SK-N-SH (cell line): ENCODE measurements at regions not wholly inside any gene's neighbourhood (a gene's known extent, or its start where the extent isn't known, plus 50 kb on each side); places are given as distances from the start of the nearest gene placed in this dataset.

Source experiments
- CTCF ChIA-PET: fragments of 300-600, 350-600 bp; formaldehyde crosslinking; extraction: SDS; loops from one replicate; lab custom pipeline; 2021; lab: Yijun Ruan, JAX
- POLR2A ChIA-PET: fragments of 350-600 bp; sonication (Branson Sonifier 250); formaldehyde crosslinking; extraction: SDS; loops from one replicate; lab custom pipeline; 2020; ENCODE audit warnings: antibody characterized with exemption, inconsistent platforms; lab: Yijun Ruan, JAX
- DNase-seq: peaks from one replicate; pipeline ENCODE4 v3.0.0; 2012
- H2AFZ ChIP-seq: fragments of 200-600 bp; sonication (generic); 2 replicates; pipeline ENCODE4 v1.8.1; 2016; ENCODE audit warnings: antibody characterized with exemption, mild to moderate bottlenecking, low read depth
- H3F3A ChIP-seq: fragments of 200-600 bp; sonication (generic); replicated peaks from 2 replicates; pipeline ENCODE3; 2016; ENCODE audit warnings: antibody characterized with exemption, mild to moderate bottlenecking; ENCODE audit not compliant: insufficient read depth
- H3K27ac ChIP-seq, 2 experiments: fragments of 200-500 bp in 1 of 2; fragments of 200-600 bp in 1 of 2; sonication (Bioruptor generic) in 1 of 2; sonication (generic), shearing (Covaris generic) in 1 of 2; 2 replicates each; pipeline versions ENCODE4 v1.5.1 to v1.6.1; 2014 to 2016; ENCODE audit warnings: low read depth in 2 of 2, inconsistent platforms in 1 of 2, low read length in 1 of 2, mild to moderate bottlenecking in 1 of 2, mixed read lengths in 1 of 2
- H3K27me3 ChIP-seq: fragments of 200-600 bp; sonication (generic), shearing (Covaris generic); 2 replicates; pipeline ENCODE4 v1.6.1; 2016; ENCODE audit warnings: mixed run types; ENCODE audit not compliant: insufficient read depth
- H3K36me3 ChIP-seq, 2 experiments: fragments of 200-500 bp in 1 of 2; fragments of 200-600 bp in 1 of 2; sonication (Bioruptor generic) in 1 of 2; sonication (generic) in 1 of 2; replicated peaks in 1 of 2; 2 replicates each; pipeline versions ENCODE3 to v1.5.1; 2014 to 2016; ENCODE audit warnings: low read length in 1 of 2, mild to moderate bottlenecking in 1 of 2; ENCODE audit not compliant: insufficient read depth in 2 of 2, control insufficient read depth in 1 of 2
- H3K4me1 ChIP-seq, 2 experiments: fragments of 200-500 bp in 1 of 2; fragments of 200-600 bp in 1 of 2; sonication (Bioruptor generic) in 1 of 2; sonication (generic), shearing (Covaris generic) in 1 of 2; 2 replicates each; pipeline versions ENCODE4 v1.5.1 to v1.6.1; 2014 to 2016; ENCODE audit warnings: low read depth in 1 of 2, low read length in 1 of 2, mixed run types in 1 of 2; ENCODE audit not compliant: insufficient read depth in 2 of 2, control insufficient read depth in 1 of 2
- H3K4me2 ChIP-seq: fragments of 200-600 bp; sonication (generic), shearing (Covaris generic); 2 replicates; pipeline ENCODE4 v1.6.1; 2017; ENCODE audit warnings: mixed run types
- H3K4me3 ChIP-seq, 2 experiments: fragments of 200-500 bp in 1 of 2; fragments of 200-600 bp in 1 of 2; sonication (Bioruptor generic) in 1 of 2; sonication (generic), shearing (Covaris generic) in 1 of 2; 2 replicates each; pipeline versions ENCODE4 v1.5.1 to v1.8.1; 2014 to 2016; ENCODE audit warnings: low read depth in 2 of 2, inconsistent platforms in 1 of 2, low read length in 1 of 2, mild to moderate bottlenecking in 1 of 2, mixed read lengths in 1 of 2, moderate library complexity in 1 of 2
- H3K79me2 ChIP-seq: fragments of 200-600 bp; sonication (generic); 2 replicates; pipeline ENCODE4 v1.8.1; 2017; ENCODE audit warnings: mild to moderate bottlenecking; ENCODE audit not compliant: insufficient read depth
- H3K9ac ChIP-seq: fragments of 200-600 bp; sonication (generic); 2 replicates; pipeline ENCODE4 v1.6.1; 2017; ENCODE audit warnings: mixed run types
- H3K9me2 ChIP-seq: fragments of 200-600 bp; sonication (generic); 2 replicates; pipeline ENCODE4 v1.6.1; 2017; ENCODE audit warnings: mixed run types
- H3K9me3 ChIP-seq: fragments of 200-600 bp; sonication (generic); 2 replicates; pipeline ENCODE4 v1.6.1; 2017; ENCODE audit warnings: mixed run types, mild to moderate bottlenecking, moderate library complexity
- H4K20me1 ChIP-seq: fragments of 200-600 bp; sonication (generic); 2 replicates; pipeline ENCODE4 v1.6.1; 2017; ENCODE audit warnings: mild to moderate bottlenecking, mixed run types; ENCODE audit not compliant: insufficient read depth
- CHD2 ChIP-seq: fragments of 150-350 bp; IDR thresholded peaks from 2 replicates; pipeline ENCODE4 v1.6.1; 2018; ENCODE audit warnings: low read length; ENCODE audit not compliant: partially characterized antibody
- ELF1 ChIP-seq: IDR thresholded peaks from 2 replicates; pipeline ENCODE4 v1.4.0; 2012
- FOXJ3 ChIP-seq: sonication (generic); formaldehyde crosslinking; IDR thresholded peaks from 2 replicates; pipeline ENCODE4 v1.5.1; 2020; ENCODE audit warnings: mild to moderate bottlenecking, missing genetic modification reagents
- FOXM1 ChIP-seq: IDR thresholded peaks from 2 replicates; pipeline ENCODE4 v1.4.0; 2012; ENCODE audit warnings: low read depth, mild to moderate bottlenecking
- GATA2 ChIP-seq: sonication (generic); formaldehyde crosslinking; IDR thresholded peaks from 2 replicates; pipeline ENCODE4 v1.5.0; 2020; ENCODE audit warnings: mild to moderate bottlenecking, missing genetic modification reagents
- RAD21 ChIP-seq: IDR thresholded peaks from 2 replicates; pipeline ENCODE4 v1.6.1; 2012; ENCODE audit warnings: mild to moderate bottlenecking, low read length
- RCOR1 ChIP-seq: fragments of 150-350 bp; IDR thresholded peaks from 2 replicates; pipeline ENCODE4 v1.6.1; 2017; ENCODE audit warnings: antibody characterized with exemption, low read length
- RXRA ChIP-seq: IDR thresholded peaks from 2 replicates; pipeline ENCODE4 v1.4.0; 2012; ENCODE audit warnings: low read depth, mild to moderate bottlenecking, borderline replicate concordance
- SIN3A ChIP-seq: IDR thresholded peaks from 2 replicates; pipeline ENCODE4 v1.6.1; 2012; ENCODE audit warnings: low read depth, mild to moderate bottlenecking, low read length, moderate library complexity, borderline replicate concordance
- TCF12 ChIP-seq: IDR thresholded peaks from 2 replicates; pipeline ENCODE4 v1.4.0; 2012
- WGBS: methylation state at CpG from one replicate; pipeline ENCODE4 v1.1.6; 2017; ENCODE audit warnings: low lambda C conversion rate; 5-methylcytosine and 5-hydroxymethylcytosine counted together
- TF ChIP-seq, protein P1 (sequence below): fragments of 150-350 bp; IDR thresholded peaks from 2 replicates; pipeline ENCODE4 v1.6.1; 2017; ENCODE audit warnings: antibody characterized with exemption, low read length, low read depth, borderline replicate concordance
- TF ChIP-seq, protein P2 (sequence below): fragments of 200-600 bp; sonication (generic); IDR thresholded peaks from 2 replicates; pipeline ENCODE4 v1.6.1; 2017; ENCODE audit warnings: antibody characterized with exemption, mild to moderate bottlenecking, moderate library complexity
- TF ChIP-seq, protein P3 (sequence below): IDR thresholded peaks from 2 replicates; pipeline ENCODE4 v1.4.0; 2012; ENCODE audit warnings: low read depth

DNA sequence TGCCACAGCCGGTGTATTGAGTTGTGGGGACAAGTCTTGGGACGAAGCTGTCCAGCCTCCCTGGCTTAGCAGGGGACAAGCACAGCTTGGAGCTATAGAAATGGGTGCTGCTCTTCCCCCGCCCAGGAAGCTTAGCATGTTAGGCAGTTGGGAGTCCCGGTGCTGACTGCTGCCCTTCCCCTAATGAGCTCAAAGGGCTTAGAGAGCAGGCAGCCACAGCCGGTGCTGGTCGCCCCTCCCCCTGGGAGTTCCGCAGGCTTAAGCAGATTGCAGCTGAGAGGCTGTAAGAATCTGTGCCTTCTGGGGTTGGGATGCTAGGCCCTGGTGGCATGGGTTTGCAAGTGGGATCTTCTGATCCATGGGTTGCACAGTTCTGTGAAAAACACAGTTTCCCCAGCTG, 237.3 kb downstream of the DCDC2C start:
- 40% methylated on average over 6 of the region's 7 CpGs for WGBS
- Histone ChIP-seq H3K27me3 (no peaks in the 10 kb centered on the region), H3K4me1 (no peaks in the 10 kb centered on the region), H3K27ac (no peak overlapping the region), H3K4me2 (no peak overlapping the region), H2AFZ (no peak overlapping the region), H4K20me1 (no peaks in the 10 kb centered on the region), H3K79me2 (no peaks in the 10 kb centered on the region), H3F3A (no peaks in the 10 kb centered on the region), H3K9ac (no peak overlapping the region), H3K9me2 (no peaks in the 10 kb centered on the region), H3K36me3 (no peaks in the 10 kb centered on the region), H3K4me3 (no peak overlapping the region), H3K9me3 (no peaks in the 10 kb centered on the region)
- ChIA-PET CTCF (interaction anchor here (0.7 to 3.4 kb wide), 2 partner anchors 15 to 18 kb away, joined by 3 to 13 read pairs; no protein-coding TSS in a partner anchor), POLR2A (no interaction called here)
- no peak for DNase-seq
- no peak for TF ChIP-seq RAD21
- no peak for TF ChIP-seq RXRA
- no peak for TF ChIP-seq SIN3A
- no peak for TF ChIP-seq RCOR1
- TF ChIP-seq, protein P1, sequence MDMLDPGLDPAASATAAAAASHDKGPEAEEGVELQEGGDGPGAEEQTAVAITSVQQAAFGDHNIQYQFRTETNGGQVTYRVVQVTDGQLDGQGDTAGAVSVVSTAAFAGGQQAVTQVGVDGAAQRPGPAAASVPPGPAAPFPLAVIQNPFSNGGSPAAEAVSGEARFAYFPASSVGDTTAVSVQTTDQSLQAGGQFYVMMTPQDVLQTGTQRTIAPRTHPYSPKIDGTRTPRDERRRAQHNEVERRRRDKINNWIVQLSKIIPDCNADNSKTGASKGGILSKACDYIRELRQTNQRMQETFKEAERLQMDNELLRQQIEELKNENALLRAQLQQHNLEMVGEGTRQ, result no peak
- TF ChIP-seq, protein P2, sequence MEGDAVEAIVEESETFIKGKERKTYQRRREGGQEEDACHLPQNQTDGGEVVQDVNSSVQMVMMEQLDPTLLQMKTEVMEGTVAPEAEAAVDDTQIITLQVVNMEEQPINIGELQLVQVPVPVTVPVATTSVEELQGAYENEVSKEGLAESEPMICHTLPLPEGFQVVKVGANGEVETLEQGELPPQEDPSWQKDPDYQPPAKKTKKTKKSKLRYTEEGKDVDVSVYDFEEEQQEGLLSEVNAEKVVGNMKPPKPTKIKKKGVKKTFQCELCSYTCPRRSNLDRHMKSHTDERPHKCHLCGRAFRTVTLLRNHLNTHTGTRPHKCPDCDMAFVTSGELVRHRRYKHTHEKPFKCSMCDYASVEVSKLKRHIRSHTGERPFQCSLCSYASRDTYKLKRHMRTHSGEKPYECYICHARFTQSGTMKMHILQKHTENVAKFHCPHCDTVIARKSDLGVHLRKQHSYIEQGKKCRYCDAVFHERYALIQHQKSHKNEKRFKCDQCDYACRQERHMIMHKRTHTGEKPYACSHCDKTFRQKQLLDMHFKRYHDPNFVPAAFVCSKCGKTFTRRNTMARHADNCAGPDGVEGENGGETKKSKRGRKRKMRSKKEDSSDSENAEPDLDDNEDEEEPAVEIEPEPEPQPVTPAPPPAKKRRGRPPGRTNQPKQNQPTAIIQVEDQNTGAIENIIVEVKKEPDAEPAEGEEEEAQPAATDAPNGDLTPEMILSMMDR, result no peak
- no peak for TF ChIP-seq TCF12
- TF ChIP-seq FOXJ3 (CRISPR knock-in tag), result no peak
- TF ChIP-seq FOXM1, result no peak
- no peak for TF ChIP-seq ELF1
- TF ChIP-seq, protein P3, sequence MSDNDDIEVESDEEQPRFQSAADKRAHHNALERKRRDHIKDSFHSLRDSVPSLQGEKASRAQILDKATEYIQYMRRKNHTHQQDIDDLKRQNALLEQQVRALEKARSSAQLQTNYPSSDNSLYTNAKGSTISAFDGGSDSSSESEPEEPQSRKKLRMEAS, result no peak

DNA sequence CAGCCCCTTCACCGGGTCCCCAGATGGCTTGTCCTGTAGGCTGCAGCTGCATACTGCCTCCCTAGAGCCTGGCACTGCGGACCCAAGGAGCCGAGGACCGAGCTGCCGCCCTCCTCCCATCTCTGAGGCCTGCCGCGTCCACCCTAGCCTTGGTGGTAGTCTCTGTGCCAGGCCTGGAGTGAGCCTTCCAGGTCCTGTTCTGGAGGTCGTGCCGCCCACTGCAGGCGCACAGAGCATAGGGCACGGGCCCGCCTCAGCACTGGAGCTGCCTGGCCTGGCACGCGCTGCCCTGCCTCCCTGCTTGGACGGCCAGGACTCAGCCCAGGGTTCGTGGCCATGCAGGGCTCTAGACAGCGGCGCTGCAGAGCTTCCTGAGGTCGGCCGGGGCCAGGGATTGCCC, 239.5 kb downstream of the DCDC2C start:
- Histone ChIP-seq H4K20me1 (no peaks in the 10 kb centered on the region), H3K9me3 (no peaks in the 10 kb centered on the region), H3K4me2 (no peak overlapping the region), H3K4me3 (no peak overlapping the region), H3K9ac (no peak overlapping the region), H3K9me2 (no peaks in the 10 kb centered on the region), H3K79me2 (no peaks in the 10 kb centered on the region), H3K27me3 (no peaks in the 10 kb centered on the region), H3K27ac (no peak overlapping the region), H3F3A (no peaks in the 10 kb centered on the region), H3K4me1 (no peaks in the 10 kb centered on the region), H3K36me3 (no peaks in the 10 kb centered on the region), H2AFZ (no peak overlapping the region)
- ChIA-PET POLR2A (no interaction called here), CTCF (interaction anchor here (8.2 kb wide), 1 partner anchor 16 kb away, joined by 57 read pairs; no protein-coding TSS in a partner anchor)
- WGBS, result 40% methylated on average over 12 of the region's 20 CpGs
- TF ChIP-seq GATA2 (no peak), FOXJ3 (CRISPR knock-in tag) (no peak), FOXM1 (no peak), SIN3A (no peak), CHD2 (no peak)
- TF ChIP-seq, protein P1, result no peak
- TF ChIP-seq, protein P3, result no peak
- DNase-seq, result no peak
